ENCODE measurements at regions not wholly inside any gene's neighbourhood (a gene's known extent, or its start where the extent isn't known, plus 50 kb on each side); places are given as distances from the start of the nearest gene placed in this dataset.

DNA sequence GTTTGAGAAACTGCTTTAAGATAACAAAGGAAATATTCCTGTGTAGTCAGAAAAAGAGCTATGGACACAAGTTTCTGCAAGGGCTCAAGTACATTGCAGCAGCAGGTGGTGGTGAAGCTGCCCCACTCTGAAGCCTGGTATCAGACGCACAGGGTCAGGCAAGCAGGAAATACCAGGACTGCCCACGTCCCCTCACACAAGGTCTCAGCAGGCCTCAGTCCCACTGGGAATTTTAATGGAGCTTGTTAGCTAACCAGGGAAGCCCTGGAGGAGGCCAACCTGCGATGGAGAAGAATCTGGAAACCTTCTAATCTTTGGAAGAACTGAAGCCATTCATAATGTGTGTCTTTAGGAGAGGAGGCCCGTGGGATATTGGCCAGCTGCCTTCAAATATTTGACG is 168.3 kb downstream of the UXS1 start:
- TF ChIP-seq, protein P1, sequence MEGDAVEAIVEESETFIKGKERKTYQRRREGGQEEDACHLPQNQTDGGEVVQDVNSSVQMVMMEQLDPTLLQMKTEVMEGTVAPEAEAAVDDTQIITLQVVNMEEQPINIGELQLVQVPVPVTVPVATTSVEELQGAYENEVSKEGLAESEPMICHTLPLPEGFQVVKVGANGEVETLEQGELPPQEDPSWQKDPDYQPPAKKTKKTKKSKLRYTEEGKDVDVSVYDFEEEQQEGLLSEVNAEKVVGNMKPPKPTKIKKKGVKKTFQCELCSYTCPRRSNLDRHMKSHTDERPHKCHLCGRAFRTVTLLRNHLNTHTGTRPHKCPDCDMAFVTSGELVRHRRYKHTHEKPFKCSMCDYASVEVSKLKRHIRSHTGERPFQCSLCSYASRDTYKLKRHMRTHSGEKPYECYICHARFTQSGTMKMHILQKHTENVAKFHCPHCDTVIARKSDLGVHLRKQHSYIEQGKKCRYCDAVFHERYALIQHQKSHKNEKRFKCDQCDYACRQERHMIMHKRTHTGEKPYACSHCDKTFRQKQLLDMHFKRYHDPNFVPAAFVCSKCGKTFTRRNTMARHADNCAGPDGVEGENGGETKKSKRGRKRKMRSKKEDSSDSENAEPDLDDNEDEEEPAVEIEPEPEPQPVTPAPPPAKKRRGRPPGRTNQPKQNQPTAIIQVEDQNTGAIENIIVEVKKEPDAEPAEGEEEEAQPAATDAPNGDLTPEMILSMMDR (IDR thresholded peaks at IDR 0.05), result no peak
- TF ChIP-seq EZH2 (IDR thresholded peaks at IDR 0.05) (no peak), EZH2phosphoT487 (IDR thresholded peaks at IDR 0.05) (no peak)

All from neural progenitor cell (in vitro differentiated cells).